ENCODE measurements at regions not wholly inside any gene's neighbourhood (a gene's known extent, or its start where the extent isn't known, plus 50 kb on each side); places are given as distances from the start of the nearest gene placed in this dataset.
A peak's percentile ranks its signal among the peaks of the same experiment; 100 is the strongest.

- TF ChIP-seq CTCF (IDR thresholded peaks at IDR 0.05) = no peak
- TF ChIP-seq ZNF532 (CRISPR knock-in tag; IDR thresholded peaks at IDR 0.05; ENCODE audit: borderline replicate concordance) = no peak
These were observed 117.6 kb downstream of the CENPF start (continued) for GRCh38 chr1:214720561-214720960.

GRCh38 chr1:214727274-214727673 lies 124.3 kb downstream of the CENPF start:
- ChIA-PET POLR2A (interaction anchor here (0.5 kb wide), 1 partner anchor 42 kb away, joined by 3 read pairs; no protein-coding TSS in a partner anchor), CTCF (no interaction called here)
- Mint-ChIP-seq H3K27ac (no peak overlapping the region), H3K4me1 (peaks cover 8% of the 10 kb centered on the region), H3K27me3 (ENCODE audit: low read depth) (no peaks in the 10 kb centered on the region), H3K4me3 (no peak overlapping the region), H3K36me3 (no peaks in the 10 kb centered on the region), H3K9me3 (peaks cover 29% of the 10 kb centered on the region)
- ATAC-seq (peak; percentile 87), DNase-seq (ENCODE audit: low spot score) (peak; percentile 46)
- no peak for TF ChIP-seq MXD4 (CRISPR knock-in tag; IDR thresholded peaks at IDR 0.05; ENCODE audit: borderline replicate concordance)
- TF ChIP-seq FOXK1 (CRISPR knock-in tag; IDR thresholded peaks at IDR 0.05) = peak; percentile 39; the same call in 1 of the 2 replicates

- H3K9me3 Mint-ChIP-seq = peaks cover 10% of the 10 kb centered on the region
- ChIA-PET POLR2A (no interaction called here), CTCF (interaction anchor here (0.7 to 0.9 kb wide), 2 partner anchors 25 to 784 kb away, joined by 3 read pairs; no protein-coding TSS in a partner anchor)
- TF ChIP-seq IRF1 (CRISPR knock-in tag; IDR thresholded peaks at IDR 0.05) (no peak), E2F1 (CRISPR knock-in tag; IDR thresholded peaks at IDR 0.05) (no peak), ATF2 (CRISPR knock-in tag; IDR thresholded peaks at IDR 0.05; ENCODE audit: borderline replicate concordance, low read depth) (no peak)
- H3K27me3 Mint-ChIP-seq (ENCODE audit: low read depth) = no peaks in the 10 kb centered on the region
- DNase-seq (ENCODE audit: low spot score) = no peak
- H3K36me3 Mint-ChIP-seq = no peaks in the 10 kb centered on the region
- no peak overlapping the region for H3K4me3 Mint-ChIP-seq
- H3K4me1 Mint-ChIP-seq = peaks cover 8% of the 10 kb centered on the region
- H3K27ac Mint-ChIP-seq = no peak overlapping the region
- ATAC-seq = no peak
These were observed 136.7 kb downstream of the CENPF start for GRCh38 chr1:214739621-214740238.

- H3K4me1 Mint-ChIP-seq = peaks cover 14% of the 10 kb centered on the region
- no peaks in the 10 kb centered on the region for H3K27me3 Mint-ChIP-seq (ENCODE audit: low read depth)
- no peaks in the 10 kb centered on the region for H3K36me3 Mint-ChIP-seq
- DNase-seq (ENCODE audit: low spot score) = no peak
- ATAC-seq = no peak
- peaks cover 10% of the 10 kb centered on the region for H3K9me3 Mint-ChIP-seq
- TF ChIP-seq ATF3 (CRISPR knock-in tag; conservative IDR thresholded peaks at IDR 0.05) (no peak), AFF4 (CRISPR knock-in tag; IDR thresholded peaks at IDR 0.05; ENCODE audit: borderline replicate concordance) (no peak)
- no peak overlapping the region for H3K4me3 Mint-ChIP-seq
- H3K27ac Mint-ChIP-seq = no peak overlapping the region
- POLR2A ChIA-PET = no interaction called here
- CTCF ChIA-PET = no interaction called here
These were observed 137.5 kb downstream of the CENPF start for GRCh38 chr1:214740471-214740870.

Measured in WTC11 (cell line).